NCI-H748 treated with DMSO at 0.1 percent for 48 hours (cell line): ENCODE measurements at regions not wholly inside any gene's neighbourhood (a gene's known extent, or its start where the extent isn't known, plus 50 kb on each side); places are given as distances from the start of the nearest gene placed in this dataset.
"Not testable (repeated sequence)": the region's sequence is repeated elsewhere in the genome, so short reads cannot be mapped to it uniquely, and the experiment has no call there.

ENCODE experiments used
- DNase-seq: peaks from one replicate; lab custom pipeline; 2025; lab: John Stamatoyannopoulos, UW

DNA sequence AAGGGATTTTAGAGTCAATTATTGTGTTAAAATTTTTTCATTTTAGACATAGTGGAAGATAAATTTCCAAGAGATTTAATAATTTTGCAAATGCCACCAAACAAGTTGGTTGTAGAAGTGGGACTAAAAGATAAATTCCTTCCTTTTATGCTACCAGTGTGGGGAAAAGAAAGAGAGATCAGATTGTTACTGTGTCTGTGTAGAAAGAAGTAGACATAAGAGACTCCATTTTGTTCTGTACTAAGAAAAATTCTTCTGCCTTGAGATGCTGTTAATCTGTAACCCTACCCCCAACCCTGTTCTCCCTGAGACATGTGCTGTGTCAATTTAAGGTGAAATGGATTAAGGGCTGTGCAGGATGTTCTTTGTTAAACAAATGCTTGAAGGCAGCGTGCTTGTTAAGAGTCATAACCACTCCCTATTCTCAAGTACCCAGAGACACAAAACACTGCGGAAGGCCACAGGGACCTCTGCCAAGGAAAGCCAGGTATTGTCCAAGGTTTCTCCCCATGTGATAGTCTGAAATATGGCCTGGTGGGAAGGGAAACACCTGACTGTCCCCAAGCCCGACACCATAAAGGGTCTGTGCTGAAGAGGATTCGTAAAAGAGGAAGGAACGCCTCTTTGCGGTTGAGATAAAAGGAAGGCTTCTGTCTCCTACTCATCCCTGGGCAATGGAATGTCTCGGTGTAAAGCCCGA, 117.0 kb downstream of the CEP44 start:
- DNase-seq, result peak; percentile 25

DNA sequence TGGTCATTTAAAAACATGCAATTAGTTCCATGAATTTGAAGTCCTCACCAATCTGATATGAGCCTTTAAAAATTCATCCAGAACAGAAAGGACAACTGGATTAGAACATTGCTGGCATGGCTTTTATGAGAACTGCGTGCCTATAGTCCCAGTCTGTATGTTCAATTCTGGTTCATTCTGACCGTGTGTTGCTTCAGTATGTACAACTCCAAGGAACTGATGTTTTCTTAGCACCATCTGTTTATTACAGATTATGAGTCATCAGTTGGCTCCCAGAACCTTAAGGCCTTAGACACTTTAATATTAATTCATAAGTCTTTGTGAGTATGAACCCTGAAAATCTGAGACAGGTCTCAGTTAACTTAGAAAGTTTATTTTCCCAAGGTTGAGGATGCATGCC, 115.0 kb downstream of the CEP44 start:
- no peak for DNase-seq

DNA sequence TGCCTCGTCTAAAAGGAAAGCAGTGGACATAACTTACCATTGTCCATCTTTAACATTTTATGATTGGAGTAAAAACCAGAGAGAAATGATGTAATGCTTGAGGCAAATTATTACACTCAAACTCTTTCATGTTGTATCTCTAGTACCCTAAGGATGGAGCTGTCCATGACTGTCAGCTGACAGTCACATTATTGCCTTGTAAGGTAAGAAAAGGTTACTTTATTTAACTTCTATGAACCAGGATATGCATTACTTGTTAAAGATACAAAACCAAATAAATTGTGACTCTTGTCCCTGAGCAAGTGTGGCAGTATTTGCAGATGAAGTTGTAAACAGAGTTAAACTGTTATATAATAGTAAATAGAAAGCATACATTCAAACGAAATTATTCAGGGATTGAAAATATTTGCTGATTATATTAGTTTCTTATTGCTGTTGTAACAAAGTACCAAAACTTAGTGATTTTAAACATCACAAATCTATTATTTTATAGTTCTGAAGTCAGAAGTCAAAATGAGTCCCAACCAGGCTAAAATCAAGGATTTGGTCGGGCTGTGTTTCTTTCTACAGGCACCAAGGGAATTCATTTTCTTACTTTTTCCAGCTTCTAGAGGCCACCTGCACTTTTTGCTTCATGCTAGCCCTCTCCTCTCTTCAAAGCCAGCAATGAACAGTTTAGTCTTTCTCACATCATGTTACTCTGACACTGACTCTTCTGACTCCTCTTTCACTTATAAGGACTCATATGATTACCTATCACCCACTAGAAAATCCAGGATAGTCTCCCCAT, 113.8 kb downstream of the CEP44 start:
- no peak for DNase-seq

DNA sequence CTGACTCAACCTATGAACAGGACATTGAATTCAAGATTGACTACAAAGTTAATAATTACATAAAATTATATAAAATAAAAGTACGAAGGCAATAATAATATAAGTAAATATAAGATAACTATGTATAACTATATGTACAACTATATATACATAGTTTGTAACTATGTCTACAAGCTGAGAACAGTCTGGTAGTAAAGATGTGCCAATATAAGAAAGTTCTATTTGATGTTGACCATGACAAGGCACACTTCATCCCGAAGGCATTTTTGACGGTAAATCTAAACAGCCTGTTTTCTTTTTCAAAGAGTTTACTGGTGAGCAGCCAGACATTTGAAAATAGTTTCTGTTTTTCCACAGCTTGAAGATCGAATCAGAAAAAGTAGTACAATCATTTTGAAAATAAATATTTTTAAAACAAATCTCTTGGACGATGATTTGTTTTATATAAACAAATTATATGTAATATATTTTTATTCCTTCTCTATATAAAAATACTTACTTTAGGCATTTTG, 112.9 kb downstream of the CEP44 start:
- no peak for DNase-seq

DNA sequence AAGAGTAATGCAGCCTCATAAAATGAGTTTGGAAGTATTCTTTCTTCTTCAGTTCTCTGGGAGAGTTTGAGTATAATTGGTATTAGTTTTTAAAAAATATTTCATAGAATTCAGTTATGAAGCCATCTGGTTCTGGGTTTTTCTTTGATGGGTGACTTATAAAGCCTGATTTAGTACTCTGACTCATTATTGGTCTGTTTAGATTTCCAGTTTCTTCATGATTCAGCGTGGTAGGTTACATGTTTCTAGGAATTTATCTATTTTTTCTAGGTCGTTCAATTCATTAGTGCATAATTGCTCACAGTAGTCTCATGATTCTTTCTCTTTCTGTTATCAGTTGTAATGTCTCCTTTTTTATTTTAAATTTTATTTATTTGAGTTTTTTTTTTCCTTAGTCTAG, 111.2 kb downstream of the CEP44 start:
- DNase-seq, result no peak

DNA sequence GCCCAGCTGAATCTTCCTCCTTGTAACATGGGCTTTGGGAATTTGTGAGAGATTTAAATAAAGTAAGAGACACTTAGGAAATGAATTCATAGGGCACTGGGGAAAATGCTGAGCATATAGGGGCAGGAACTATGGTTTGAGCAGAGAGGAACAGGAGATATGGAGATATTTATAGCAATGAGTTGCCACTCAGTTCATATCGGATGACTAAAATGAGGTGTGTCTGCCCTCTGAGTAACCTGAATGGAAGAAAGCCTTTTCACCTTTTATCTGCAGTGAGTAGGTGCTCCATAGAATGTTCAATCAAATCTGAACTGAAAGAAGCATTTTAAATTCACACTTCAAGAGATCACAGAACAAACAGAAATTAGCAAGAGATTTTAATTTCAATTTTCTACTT, 105.7 kb downstream of the CEP44 start:
- DNase-seq, result no peak

DNA sequence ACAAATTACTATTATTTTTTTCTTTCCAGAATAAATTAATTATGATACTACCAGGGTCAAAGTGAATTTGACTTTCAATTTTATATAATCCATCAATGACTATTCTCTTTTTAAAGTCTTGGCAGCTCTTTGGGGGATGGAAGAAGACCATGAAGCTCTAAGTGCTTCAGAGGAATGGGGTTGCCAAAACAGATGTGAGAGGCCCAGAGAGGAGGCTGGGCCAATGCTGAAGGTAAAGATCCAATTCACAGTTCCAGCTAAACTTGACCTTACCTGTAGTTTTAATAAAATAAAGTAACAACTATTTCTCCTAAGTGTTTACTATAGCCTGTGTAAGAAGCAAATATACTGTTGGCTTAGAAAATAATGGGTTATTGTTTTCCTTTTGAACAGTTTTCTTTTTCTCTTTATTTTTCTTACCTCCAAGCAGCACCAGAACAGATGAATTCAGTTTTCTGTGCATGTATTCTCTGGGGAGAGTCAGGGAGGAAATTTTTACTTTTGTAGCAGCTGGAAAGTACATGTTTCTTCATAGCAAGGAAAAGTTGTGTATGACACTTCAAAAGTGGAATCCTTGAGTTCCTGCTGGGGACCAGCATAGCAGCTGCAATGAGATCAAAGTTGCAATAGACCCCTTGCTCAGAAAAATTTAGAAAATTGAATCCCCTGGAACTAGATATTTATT, 104.9 kb downstream of the CEP44 start:
- no peak for DNase-seq

DNA sequence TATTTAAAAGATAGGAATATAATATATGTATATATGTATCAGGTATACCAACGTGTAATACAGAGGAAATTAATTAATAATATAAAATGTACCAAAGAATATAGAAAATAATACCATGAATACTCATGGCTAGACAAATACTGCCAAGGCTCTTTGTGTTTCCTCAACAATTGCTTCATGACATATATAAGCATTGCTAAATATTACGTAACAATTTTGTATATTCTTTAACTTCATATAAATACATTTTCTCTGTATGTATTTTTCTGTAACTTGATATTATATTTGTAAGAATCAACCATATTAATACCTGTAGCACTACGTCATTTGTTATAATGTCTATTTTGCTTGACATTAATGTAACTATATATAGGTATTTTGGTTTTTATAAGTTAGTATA, 104.0 kb downstream of the CEP44 start:
- DNase-seq, result no peak

DNA sequence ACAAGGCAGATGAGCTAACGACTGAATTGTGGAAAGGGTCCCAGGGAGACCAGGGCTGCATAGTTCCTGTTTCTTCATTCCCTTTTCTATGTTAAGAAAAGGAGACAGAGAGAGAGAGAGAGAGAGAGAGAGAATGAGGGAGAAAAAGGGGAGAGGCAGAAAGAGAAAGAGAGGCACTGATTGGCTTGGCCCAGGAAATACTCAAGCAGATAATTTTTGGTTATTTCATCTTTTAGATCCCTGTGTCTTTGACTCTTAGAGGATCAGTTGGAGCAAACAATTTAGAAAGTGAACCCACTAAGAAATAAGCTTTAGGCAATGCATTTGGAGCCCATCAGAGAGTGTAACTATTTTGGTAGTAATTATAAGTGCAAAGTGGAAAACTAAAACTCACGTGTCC, 103.4 kb downstream of the CEP44 start:
- no peak for DNase-seq

DNA sequence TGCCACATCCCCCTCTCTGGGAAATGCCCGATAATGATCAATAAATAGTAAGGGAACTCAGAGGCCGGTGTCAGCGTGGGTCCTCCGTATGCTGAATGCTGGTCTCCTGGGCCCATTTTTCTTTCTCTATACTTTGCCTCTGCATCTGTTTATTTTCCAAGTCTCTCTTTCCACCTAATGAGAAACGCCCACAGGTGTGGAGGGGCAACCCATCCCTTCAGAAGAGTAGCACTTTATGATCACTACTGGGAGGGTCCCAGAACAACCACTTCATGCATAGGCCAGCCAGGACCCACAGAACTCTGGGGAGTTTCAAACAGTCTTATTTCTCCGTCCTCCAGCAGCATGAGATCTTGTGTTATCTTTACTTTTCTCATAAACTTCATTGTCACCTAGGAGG, 100.1 kb downstream of the CEP44 start:
- no peak for DNase-seq

DNA sequence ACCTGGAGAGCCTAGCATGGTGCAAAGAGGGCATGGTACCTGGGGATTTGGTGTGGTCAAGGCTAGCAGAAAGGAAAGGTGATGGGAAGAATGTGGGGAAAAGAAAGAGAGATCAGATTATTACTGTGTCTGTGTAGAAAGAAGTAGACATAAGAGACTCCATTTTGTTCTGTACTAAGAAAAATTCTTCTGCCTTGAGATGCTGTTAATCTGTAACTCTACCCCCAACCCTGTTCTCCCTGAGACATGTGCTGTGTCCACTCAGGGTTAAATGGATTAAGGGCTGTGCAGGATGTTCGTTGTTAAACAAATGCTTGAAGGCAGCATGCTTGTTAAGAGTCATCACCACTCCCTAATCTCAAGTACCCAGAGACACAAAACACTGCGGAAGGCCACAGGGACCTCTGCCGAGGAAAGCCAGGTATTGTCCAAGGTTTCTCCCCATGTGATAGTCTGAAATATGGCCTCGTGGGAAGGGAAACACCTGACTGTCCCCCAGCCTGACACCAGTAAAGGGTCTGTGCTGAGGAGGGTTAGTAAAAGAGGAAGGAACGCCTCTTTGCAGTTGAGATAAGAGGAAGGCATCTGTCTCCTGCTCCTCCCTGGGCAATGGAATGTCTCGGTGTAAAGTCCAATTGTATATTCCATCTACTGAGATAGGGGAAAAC, 99.4 kb downstream of the CEP44 start:
- DNase-seq, result not testable (repeated sequence)
